ENCODE measurements at regions not wholly inside any gene's neighbourhood (a gene's known extent, or its start where the extent isn't known, plus 50 kb on each side); places are given as distances from the start of the nearest gene placed in this dataset.

DNA sequence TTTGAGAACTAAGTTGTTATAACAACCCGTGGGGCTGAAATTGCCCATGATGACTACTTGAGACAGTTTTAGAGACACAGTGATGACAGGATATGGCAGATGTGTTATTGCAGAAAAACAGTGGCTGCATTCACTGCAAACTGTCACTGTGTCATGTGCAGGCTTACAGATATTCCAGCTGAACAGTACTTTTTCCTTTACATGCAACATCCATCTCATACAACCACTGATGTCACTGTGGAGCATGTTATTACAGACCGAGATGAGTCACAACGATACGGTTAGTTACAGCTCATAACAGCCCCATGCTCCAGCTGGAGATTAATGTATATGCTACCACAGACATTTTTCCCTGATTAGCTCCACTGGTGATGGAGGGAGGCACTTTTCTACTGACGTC lies 207.4 kb downstream of the TMA16 start (continued):
- TF ChIP-seq CTCF (IDR thresholded peaks at IDR 0.05) (no peak), SOX15 (CRISPR knock-in tag; IDR thresholded peaks at IDR 0.05) (no peak), TEAD4 (CRISPR knock-in tag; IDR thresholded peaks at IDR 0.05) (no peak), MXD4 (CRISPR knock-in tag; IDR thresholded peaks at IDR 0.05; ENCODE audit: borderline replicate concordance) (no peak), ZNF263 (CRISPR knock-in tag; IDR thresholded peaks at IDR 0.05; ENCODE audit: low read depth) (no peak), E2F5 (CRISPR knock-in tag; IDR thresholded peaks at IDR 0.05) (no peak), ZNF512 (CRISPR knock-in tag; IDR thresholded peaks at IDR 0.05; ENCODE audit: borderline replicate concordance) (no peak), MYBL2 (CRISPR knock-in tag; IDR thresholded peaks at IDR 0.05) (no peak), ZBTB43 (CRISPR knock-in tag; IDR thresholded peaks at IDR 0.05) (no peak)
- TF ChIP-seq, protein P1, sequence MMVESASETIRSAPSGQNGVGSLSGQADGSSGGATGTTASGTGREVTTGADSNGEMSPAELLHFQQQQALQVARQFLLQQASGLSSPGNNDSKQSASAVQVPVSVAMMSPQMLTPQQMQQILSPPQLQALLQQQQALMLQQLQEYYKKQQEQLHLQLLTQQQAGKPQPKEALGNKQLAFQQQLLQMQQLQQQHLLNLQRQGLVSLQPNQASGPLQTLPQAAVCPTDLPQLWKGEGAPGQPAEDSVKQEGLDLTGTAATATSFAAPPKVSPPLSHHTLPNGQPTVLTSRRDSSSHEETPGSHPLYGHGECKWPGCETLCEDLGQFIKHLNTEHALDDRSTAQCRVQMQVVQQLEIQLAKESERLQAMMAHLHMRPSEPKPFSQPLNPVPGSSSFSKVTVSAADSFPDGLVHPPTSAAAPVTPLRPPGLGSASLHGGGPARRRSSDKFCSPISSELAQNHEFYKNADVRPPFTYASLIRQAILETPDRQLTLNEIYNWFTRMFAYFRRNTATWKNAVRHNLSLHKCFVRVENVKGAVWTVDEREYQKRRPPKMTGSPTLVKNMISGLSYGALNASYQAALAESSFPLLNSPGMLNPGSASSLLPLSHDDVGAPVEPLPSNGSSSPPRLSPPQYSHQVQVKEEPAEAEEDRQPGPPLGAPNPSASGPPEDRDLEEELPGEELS (CRISPR knock-in tag; IDR thresholded peaks at IDR 0.05): no peak

DNA sequence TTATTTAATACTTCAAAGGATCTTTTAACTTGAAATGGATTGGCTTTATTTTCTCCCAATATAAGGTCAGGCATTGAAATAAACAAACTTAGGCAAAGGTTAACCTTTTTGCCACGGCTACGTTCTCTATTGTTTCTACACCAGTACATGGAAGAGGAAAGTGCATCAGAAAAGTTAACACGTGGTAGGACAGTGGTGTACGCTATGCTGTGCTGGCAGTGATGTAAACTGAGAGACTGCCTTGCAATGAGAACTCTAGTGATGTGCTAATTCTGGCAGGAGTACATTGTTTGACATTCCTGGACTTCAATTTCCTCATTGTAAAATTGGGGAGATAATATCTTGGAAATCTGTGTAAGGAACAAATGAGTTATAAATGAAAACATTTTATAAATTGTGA lies 208.2 kb downstream of the TMA16 start:
- Mint-ChIP-seq H3K4me1 (no peaks in the 10 kb centered on the region), H3K27me3 (ENCODE audit: low read depth) (no peaks in the 10 kb centered on the region), H3K9me3 (no peaks in the 10 kb centered on the region), H3K36me3 (no peaks in the 10 kb centered on the region), H3K4me3 (no peak overlapping the region), H3K27ac (no peak overlapping the region)
- ChIA-PET POLR2A (no interaction called here), CTCF (no interaction called here)
- no peak for DNase-seq (ENCODE audit: low spot score)
- ATAC-seq: no peak
- no peak for TF ChIP-seq CTCF (IDR thresholded peaks at IDR 0.05)
- no peak for TF ChIP-seq ZMAT4 (CRISPR knock-in tag; IDR thresholded peaks at IDR 0.05)
- no peak for TF ChIP-seq ZNF512 (CRISPR knock-in tag; IDR thresholded peaks at IDR 0.05; ENCODE audit: borderline replicate concordance)
- TF ChIP-seq, protein P2, sequence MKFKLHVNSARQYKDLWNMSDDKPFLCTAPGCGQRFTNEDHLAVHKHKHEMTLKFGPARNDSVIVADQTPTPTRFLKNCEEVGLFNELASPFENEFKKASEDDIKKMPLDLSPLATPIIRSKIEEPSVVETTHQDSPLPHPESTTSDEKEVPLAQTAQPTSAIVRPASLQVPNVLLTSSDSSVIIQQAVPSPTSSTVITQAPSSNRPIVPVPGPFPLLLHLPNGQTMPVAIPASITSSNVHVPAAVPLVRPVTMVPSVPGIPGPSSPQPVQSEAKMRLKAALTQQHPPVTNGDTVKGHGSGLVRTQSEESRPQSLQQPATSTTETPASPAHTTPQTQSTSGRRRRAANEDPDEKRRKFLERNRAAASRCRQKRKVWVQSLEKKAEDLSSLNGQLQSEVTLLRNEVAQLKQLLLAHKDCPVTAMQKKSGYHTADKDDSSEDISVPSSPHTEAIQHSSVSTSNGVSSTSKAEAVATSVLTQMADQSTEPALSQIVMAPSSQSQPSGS (CRISPR knock-in tag; IDR thresholded peaks at IDR 0.05; ENCODE audit: borderline replicate concordance, low read depth): no peak
- TF ChIP-seq, protein P3, sequence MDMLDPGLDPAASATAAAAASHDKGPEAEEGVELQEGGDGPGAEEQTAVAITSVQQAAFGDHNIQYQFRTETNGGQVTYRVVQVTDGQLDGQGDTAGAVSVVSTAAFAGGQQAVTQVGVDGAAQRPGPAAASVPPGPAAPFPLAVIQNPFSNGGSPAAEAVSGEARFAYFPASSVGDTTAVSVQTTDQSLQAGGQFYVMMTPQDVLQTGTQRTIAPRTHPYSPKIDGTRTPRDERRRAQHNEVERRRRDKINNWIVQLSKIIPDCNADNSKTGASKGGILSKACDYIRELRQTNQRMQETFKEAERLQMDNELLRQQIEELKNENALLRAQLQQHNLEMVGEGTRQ (CRISPR knock-in tag; IDR thresholded peaks at IDR 0.05): no peak
- TF ChIP-seq, protein P4, sequence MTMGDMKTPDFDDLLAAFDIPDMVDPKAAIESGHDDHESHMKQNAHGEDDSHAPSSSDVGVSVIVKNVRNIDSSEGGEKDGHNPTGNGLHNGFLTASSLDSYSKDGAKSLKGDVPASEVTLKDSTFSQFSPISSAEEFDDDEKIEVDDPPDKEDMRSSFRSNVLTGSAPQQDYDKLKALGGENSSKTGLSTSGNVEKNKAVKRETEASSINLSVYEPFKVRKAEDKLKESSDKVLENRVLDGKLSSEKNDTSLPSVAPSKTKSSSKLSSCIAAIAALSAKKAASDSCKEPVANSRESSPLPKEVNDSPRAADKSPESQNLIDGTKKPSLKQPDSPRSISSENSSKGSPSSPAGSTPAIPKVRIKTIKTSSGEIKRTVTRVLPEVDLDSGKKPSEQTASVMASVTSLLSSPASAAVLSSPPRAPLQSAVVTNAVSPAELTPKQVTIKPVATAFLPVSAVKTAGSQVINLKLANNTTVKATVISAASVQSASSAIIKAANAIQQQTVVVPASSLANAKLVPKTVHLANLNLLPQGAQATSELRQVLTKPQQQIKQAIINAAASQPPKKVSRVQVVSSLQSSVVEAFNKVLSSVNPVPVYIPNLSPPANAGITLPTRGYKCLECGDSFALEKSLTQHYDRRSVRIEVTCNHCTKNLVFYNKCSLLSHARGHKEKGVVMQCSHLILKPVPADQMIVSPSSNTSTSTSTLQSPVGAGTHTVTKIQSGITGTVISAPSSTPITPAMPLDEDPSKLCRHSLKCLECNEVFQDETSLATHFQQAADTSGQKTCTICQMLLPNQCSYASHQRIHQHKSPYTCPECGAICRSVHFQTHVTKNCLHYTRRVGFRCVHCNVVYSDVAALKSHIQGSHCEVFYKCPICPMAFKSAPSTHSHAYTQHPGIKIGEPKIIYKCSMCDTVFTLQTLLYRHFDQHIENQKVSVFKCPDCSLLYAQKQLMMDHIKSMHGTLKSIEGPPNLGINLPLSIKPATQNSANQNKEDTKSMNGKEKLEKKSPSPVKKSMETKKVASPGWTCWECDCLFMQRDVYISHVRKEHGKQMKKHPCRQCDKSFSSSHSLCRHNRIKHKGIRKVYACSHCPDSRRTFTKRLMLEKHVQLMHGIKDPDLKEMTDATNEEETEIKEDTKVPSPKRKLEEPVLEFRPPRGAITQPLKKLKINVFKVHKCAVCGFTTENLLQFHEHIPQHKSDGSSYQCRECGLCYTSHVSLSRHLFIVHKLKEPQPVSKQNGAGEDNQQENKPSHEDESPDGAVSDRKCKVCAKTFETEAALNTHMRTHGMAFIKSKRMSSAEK (CRISPR knock-in tag; IDR thresholded peaks at IDR 0.05; ENCODE audit: borderline replicate concordance): no peak
- TF ChIP-seq GABPB1 (CRISPR knock-in tag; IDR thresholded peaks at IDR 0.05): no peak
- TF ChIP-seq CBFB (CRISPR knock-in tag; IDR thresholded peaks at IDR 0.05; ENCODE audit: low read depth): no peak
- TF ChIP-seq TEAD4 (CRISPR knock-in tag; IDR thresholded peaks at IDR 0.05): no peak

Data from WTC11 (cell line).